GM12892 (cell line): ENCODE measurements at regions not wholly inside any gene's neighbourhood (a gene's known extent, or its start where the extent isn't known, plus 50 kb on each side); places are given as distances from the start of the nearest gene placed in this dataset.

Experiments used
- DNase-seq: peaks from one replicate; pipeline ENCODE4 v3.0.0; 2011; ENCODE audit not compliant: insufficient read length
- FAIRE-seq: peaks from 2 replicates; lab custom pipeline; 2011; peaks lifted over from hg19 to GRCh38; lab: Jason Lieb, UNC
- POLR2A ChIP-seq: IDR thresholded peaks from 2 replicates; pipeline ENCODE4 v1.6.1; 2011; ENCODE audit warnings: low read depth, low read length, control low read depth
- POLR2AphosphoS5 ChIP-seq: IDR thresholded peaks from 2 replicates; pipeline ENCODE4 v1.6.1; 2011; ENCODE audit warnings: low read depth, low read length, control low read depth
- TAF1 ChIP-seq: IDR thresholded peaks from 2 replicates; pipeline ENCODE4 v1.6.1; 2011; ENCODE audit warnings: low read depth, mild to moderate bottlenecking, control low read depth, low read length, borderline replicate concordance

- no peak for FAIRE-seq
- TF ChIP-seq TAF1, result no peak
- TF ChIP-seq POLR2AphosphoS5, result no peak
- TF ChIP-seq POLR2A, result no peak
- DNase-seq, result no peak
These were observed 99.6 kb downstream of the DYRK2 start for GRCh38 chr12:67747869-67748742.

DNA sequence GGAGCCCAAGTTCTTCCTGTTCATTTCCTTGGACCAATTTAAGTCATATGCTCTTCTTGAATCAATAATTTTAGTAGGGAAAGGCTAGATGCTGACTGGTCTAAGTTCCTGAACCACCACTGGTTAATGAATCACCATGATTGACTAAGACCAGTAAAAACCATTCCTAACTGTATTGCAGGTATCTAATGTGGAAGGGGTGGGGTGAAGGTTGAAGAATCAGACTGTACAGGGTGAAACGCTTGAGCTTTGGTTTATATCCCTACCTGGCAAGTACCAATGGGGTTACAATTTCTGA is 100.1 kb downstream of the DYRK2 start:
- TF ChIP-seq POLR2AphosphoS5 (no peak), TAF1 (no peak), POLR2A (no peak)
- DNase-seq (no peak), FAIRE-seq (no peak)

GRCh38 chr12:67750513-67751183 is 102.1 kb downstream of the DYRK2 start:
- DNase-seq, result no peak
- FAIRE-seq, result no peak
- TF ChIP-seq POLR2AphosphoS5 (no peak), TAF1 (no peak), POLR2A (no peak)

DNA sequence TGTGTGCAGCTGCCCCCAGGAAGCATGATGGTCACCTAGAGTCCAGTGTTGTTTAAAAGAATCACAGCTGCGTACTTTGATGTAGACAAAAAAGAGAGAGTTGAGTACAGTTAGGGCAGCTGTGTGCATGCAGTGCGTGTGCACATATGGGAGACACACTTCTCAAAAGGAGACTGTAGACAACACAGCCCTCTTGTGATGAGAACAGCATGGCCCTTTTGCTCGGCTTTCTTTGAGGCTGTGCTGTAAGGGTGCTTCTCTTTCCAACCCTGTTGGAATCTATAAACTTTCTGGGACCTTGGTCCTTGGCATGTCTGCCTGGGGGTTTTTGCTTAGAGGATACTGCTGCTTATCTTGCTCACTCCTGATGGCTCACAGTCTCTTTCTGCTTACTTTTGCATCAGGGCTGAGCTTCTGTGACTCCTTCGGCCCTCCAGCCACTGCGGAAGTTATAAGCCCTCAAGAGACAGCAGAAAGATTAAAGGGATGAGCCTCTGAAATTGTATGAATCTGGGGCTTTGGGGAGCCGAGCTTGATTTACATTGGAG is 102.9 kb downstream of the DYRK2 start:
- DNase-seq (no peak), FAIRE-seq (no peak)

DNA sequence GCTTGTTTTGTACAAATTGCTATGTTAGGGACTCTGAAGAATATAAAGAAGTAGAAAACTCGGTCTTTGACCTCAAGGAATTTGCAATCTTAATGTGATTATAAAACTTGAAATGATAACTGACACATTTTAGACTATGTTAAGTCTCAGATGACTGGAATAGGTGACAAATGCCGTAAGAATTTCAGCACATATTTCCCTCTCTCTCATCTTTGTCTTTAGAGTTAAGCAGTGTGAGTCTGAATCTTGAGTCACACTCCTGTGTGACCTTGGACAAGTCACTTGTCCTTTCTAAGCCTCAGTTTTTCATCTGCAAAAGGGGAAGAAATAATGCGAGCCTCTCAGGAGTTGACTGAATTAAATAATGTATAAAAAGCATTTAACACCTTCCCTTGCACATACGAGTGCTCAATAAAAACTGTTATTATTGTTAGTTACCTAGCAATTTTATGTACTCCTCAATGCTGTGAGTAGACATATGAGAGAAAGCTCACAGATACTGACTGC is 103.7 kb downstream of the DYRK2 start:
- TF ChIP-seq TAF1, result no peak
- TF ChIP-seq POLR2AphosphoS5, result no peak
- no peak for TF ChIP-seq POLR2A
- FAIRE-seq, result no peak
- no peak for DNase-seq

More for the DNA sequence above, 102.9 kb downstream of the DYRK2 start:
- TF ChIP-seq POLR2A (no peak), POLR2AphosphoS5 (no peak), TAF1 (no peak)

GRCh38 chr12:67754933-67755697 is 106.6 kb downstream of the DYRK2 start:
- DNase-seq (no peak), FAIRE-seq (no peak)
- TF ChIP-seq TAF1, result no peak
- no peak for TF ChIP-seq POLR2A
- TF ChIP-seq POLR2AphosphoS5, result no peak

DNA sequence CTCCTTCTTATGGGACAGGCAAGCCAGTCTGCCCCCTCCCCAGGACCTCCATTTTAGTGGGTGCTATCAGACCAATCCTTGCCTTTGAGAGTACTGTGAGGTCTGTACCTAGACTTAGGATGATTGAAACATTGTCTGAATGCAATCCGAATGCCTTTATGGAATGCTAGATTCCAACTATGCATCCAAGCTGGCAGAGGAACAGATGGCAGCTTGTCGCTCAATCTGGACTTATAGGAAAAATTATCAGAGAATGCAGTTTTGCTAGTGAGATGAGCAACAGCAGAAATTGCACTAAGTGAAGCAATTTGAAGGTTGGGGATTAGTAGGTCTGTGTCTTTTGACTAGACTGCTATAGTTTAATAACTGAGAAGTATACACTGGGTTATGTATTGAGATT is 109.1 kb downstream of the DYRK2 start:
- FAIRE-seq, result no peak

DNA sequence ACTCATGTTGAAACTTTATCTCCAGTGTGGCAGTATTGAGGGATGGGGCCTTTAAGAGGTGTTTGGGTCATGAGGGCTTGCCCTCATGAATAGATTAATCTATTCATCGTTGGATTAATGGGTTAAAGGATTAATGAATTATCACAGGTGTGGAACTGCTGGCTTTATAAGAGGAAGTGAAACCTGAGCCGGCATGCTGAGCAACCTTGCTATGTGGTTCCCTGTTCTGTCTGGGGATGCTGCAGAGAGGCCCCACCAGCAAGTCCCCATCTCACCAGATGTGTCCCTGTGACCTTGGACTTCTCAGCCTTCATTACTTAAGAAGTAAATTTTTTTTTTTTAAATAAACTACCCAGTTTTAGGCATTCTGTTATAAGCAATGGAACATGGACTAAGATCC is 109.6 kb downstream of the DYRK2 start:
- TF ChIP-seq POLR2A, result no peak
- no peak for TF ChIP-seq TAF1
- no peak for TF ChIP-seq POLR2AphosphoS5
- FAIRE-seq (peak; percentile 44), DNase-seq (peak; percentile 33)

More for the DNA sequence above, 109.1 kb downstream of the DYRK2 start:
- no peak for DNase-seq
- TF ChIP-seq POLR2AphosphoS5 (no peak), POLR2A (no peak), TAF1 (no peak)

- TF ChIP-seq TAF1, result no peak
- DNase-seq (no peak), FAIRE-seq (no peak)
These were observed 110.0 kb downstream of the DYRK2 start for GRCh38 chr12:67758521-67758920.

DNA sequence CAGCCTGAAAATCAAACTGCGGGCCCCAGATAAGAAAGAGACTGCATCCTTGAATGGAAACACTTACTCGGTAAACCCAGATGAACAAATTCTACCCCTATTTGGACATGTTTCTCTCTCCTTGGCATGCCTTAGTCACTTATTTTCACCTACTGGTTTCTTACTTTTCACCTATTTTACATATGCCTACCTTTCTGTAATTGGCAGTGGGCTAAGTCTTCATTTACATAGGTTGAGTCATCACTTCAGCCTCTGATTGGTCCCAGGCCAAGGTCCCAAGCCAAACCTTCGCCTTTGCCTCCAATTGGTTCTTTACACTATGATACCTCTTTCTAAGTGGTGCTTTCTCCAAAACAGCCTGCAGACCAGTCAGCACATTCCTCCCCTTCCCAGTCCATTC is 111.3 kb downstream of the DYRK2 start:
- no peak for TF ChIP-seq TAF1
- TF ChIP-seq POLR2A, result no peak
- no peak for TF ChIP-seq POLR2AphosphoS5
- DNase-seq (no peak), FAIRE-seq (no peak)

DNA sequence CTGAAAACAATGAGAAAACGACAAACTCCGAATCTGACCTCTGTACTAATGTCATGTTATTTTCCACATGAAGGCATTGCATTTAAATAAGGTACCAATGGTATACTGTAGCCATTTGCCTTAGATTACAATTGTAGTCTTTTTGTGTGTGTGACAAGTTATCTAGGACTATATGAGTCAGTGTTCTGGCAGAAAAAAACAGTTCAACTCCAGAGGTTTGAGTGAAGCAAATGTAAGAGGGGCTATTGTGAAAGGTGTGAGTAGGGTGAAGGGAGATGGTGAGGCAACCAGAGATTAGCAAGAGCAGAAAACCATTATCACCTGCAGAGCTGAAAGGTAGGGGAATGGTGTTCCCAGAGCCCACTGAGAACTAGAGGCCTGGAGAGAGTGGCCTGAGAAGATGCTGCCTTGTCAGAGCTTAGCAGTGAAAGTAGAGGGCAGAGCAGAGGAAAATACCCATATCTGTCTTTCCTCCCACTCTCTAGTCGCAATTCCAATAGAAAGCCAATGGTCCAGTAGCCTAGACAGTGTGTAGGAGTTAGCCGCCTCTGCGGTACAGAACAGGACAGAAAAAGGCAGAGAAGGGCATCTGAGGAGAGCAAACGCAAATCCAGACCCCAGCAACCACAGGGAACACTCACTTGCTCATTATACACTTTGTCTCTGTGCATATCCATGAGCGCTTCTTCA is 112.2 kb downstream of the DYRK2 start:
- no peak for FAIRE-seq
- TF ChIP-seq TAF1 (no peak), POLR2AphosphoS5 (no peak), POLR2A (no peak)
- no peak for DNase-seq
